ENCODE measurements at regions not wholly inside any gene's neighbourhood (a gene's known extent, or its start where the extent isn't known, plus 50 kb on each side); places are given as distances from the start of the nearest gene placed in this dataset.

- TF ChIP-seq CTCF (IDR thresholded peaks at IDR 0.05; ENCODE audit: low read length) = no peak
- TF ChIP-seq EZH2 (IDR thresholded peaks at IDR 0.05; ENCODE audit: borderline replicate concordance, low read length) = no peak
These were observed 92.0 kb upstream of the RAB12 start for GRCh38 chr18:8517276-8517675.

Measured in OCI-LY1 (cell line).